ENCODE measurements at regions not wholly inside any gene's neighbourhood (a gene's known extent, or its start where the extent isn't known, plus 50 kb on each side); places are given as distances from the start of the nearest gene placed in this dataset.

GRCh38 chr15:62873203-62873602, 169.3 kb upstream of the TPM1 start:
- Histone ChIP-seq H4K20me1 (ENCODE audit: insufficient read depth, low read length) (no peaks in the 10 kb centered on the region), H3K79me2 (ENCODE audit: insufficient read depth, low read length) (no peaks in the 10 kb centered on the region), H3K4me2 (ENCODE audit: low read length) (no peak overlapping the region), H3K9me3 (ENCODE audit: insufficient read depth, low read depth, low read length) (no peaks in the 10 kb centered on the region), H3K4me3 (ENCODE audit: insufficient read depth, low read depth, low read length) (no peak overlapping the region), H2AFZ (ENCODE audit: low read depth, low read length) (no peak overlapping the region), H3K9ac (ENCODE audit: low read length) (no peak overlapping the region), H3K27me3 (ENCODE audit: insufficient read depth, low read length) (no peaks in the 10 kb centered on the region), H3K27ac (ENCODE audit: low read depth, low read length) (no peak overlapping the region), H3K36me3 (ENCODE audit: insufficient read depth, low read length) (no peaks in the 10 kb centered on the region), H3K4me1 (ENCODE audit: insufficient read depth, low read length) (peaks cover 6% of the 10 kb centered on the region)
- FAIRE-seq: no peak
- H3K27me3 Mint-ChIP-seq (ENCODE audit: low read depth, unreplicated experiment): no peaks in the 10 kb centered on the region
- no peak for DNase-seq (ENCODE audit: low read depth)
- no peak overlapping the region for H3K4me3 Mint-ChIP-seq (ENCODE audit: unreplicated experiment)
- H3K36me3 Mint-ChIP-seq (ENCODE audit: low read depth, unreplicated experiment): no peaks in the 10 kb centered on the region
- TF ChIP-seq EZH2 (IDR thresholded peaks at IDR 0.05; ENCODE audit: insufficient read depth, low read length) (no peak), CTCF (IDR thresholded peaks at IDR 0.05; ENCODE audit: insufficient read depth, low read depth, low read length) (no peak)
- H3K27ac Mint-ChIP-seq (ENCODE audit: unreplicated experiment): peak overlapping the region; percentile 89
- peaks cover 13% of the 10 kb centered on the region for H3K4me1 Mint-ChIP-seq (ENCODE audit: low read depth, unreplicated experiment)
- peaks cover 10% of the 10 kb centered on the region for H3K9me3 Mint-ChIP-seq (ENCODE audit: unreplicated experiment)

GRCh38 chr15:62874064-62874463, 168.5 kb upstream of the TPM1 start:
- H3K4me3 ChIP-seq (ENCODE audit: insufficient read depth, low read depth, low read length): no peak overlapping the region
- no peaks in the 10 kb centered on the region for H3K79me2 ChIP-seq (ENCODE audit: insufficient read depth, low read length)
- no peaks in the 10 kb centered on the region for H3K27me3 Mint-ChIP-seq (ENCODE audit: low read depth, unreplicated experiment)
- H3K9ac ChIP-seq (ENCODE audit: low read length): no peak overlapping the region
- H3K4me1 ChIP-seq (ENCODE audit: insufficient read depth, low read length): peaks cover 6% of the 10 kb centered on the region
- H3K4me2 ChIP-seq (ENCODE audit: low read length): no peak overlapping the region
- peaks cover 13% of the 10 kb centered on the region for H3K4me1 Mint-ChIP-seq (ENCODE audit: low read depth, unreplicated experiment)
- peaks cover 10% of the 10 kb centered on the region for H3K9me3 Mint-ChIP-seq (ENCODE audit: unreplicated experiment)
- no peak overlapping the region for H3K4me3 Mint-ChIP-seq (ENCODE audit: unreplicated experiment)
- no peak overlapping the region for H2AFZ ChIP-seq (ENCODE audit: low read depth, low read length)
- peak overlapping the region; percentile 89 for H3K27ac Mint-ChIP-seq (ENCODE audit: unreplicated experiment)
- H3K27me3 ChIP-seq (ENCODE audit: insufficient read depth, low read length): no peaks in the 10 kb centered on the region
- H3K9me3 ChIP-seq (ENCODE audit: insufficient read depth, low read depth, low read length): no peaks in the 10 kb centered on the region
- H3K36me3 ChIP-seq (ENCODE audit: insufficient read depth, low read length): no peaks in the 10 kb centered on the region
- H3K27ac ChIP-seq (ENCODE audit: low read depth, low read length): no peak overlapping the region
- TF ChIP-seq EZH2 (IDR thresholded peaks at IDR 0.05; ENCODE audit: insufficient read depth, low read length): no peak
- no peak for DNase-seq (ENCODE audit: low read depth)
- no peak for FAIRE-seq
- no peaks in the 10 kb centered on the region for H3K36me3 Mint-ChIP-seq (ENCODE audit: low read depth, unreplicated experiment)
- no peaks in the 10 kb centered on the region for H4K20me1 ChIP-seq (ENCODE audit: insufficient read depth, low read length)

GRCh38 chr15:62874959-62875625, 167.5 kb upstream of the TPM1 start:
- H2AFZ ChIP-seq (ENCODE audit: low read depth, low read length): no peak overlapping the region
- no peaks in the 10 kb centered on the region for H3K27me3 ChIP-seq (ENCODE audit: insufficient read depth, low read length)
- no peaks in the 10 kb centered on the region for H3K9me3 ChIP-seq (ENCODE audit: insufficient read depth, low read depth, low read length)
- no peak for TF ChIP-seq EZH2 (IDR thresholded peaks at IDR 0.05; ENCODE audit: insufficient read depth, low read length)
- H3K36me3 ChIP-seq (ENCODE audit: insufficient read depth, low read length): no peaks in the 10 kb centered on the region
- peaks cover 6% of the 10 kb centered on the region for H3K4me1 ChIP-seq (ENCODE audit: insufficient read depth, low read length)
- FAIRE-seq (no peak), DNase-seq (ENCODE audit: low read depth) (no peak)
- H3K4me2 ChIP-seq (ENCODE audit: low read length): no peak overlapping the region
- no peak overlapping the region for H3K4me3 ChIP-seq (ENCODE audit: insufficient read depth, low read depth, low read length)
- no peaks in the 10 kb centered on the region for H3K36me3 Mint-ChIP-seq (ENCODE audit: low read depth, unreplicated experiment)
- H3K79me2 ChIP-seq (ENCODE audit: insufficient read depth, low read length): no peaks in the 10 kb centered on the region
- no peak overlapping the region for H3K27ac ChIP-seq (ENCODE audit: low read depth, low read length)
- H3K27me3 Mint-ChIP-seq (ENCODE audit: low read depth, unreplicated experiment): no peaks in the 10 kb centered on the region
- H3K4me3 Mint-ChIP-seq (ENCODE audit: unreplicated experiment): no peak overlapping the region
- no peak overlapping the region for H3K9ac ChIP-seq (ENCODE audit: low read length)
- H4K20me1 ChIP-seq (ENCODE audit: insufficient read depth, low read length): no peaks in the 10 kb centered on the region
- no peak overlapping the region for H3K27ac Mint-ChIP-seq (ENCODE audit: unreplicated experiment)
- H3K4me1 Mint-ChIP-seq (ENCODE audit: low read depth, unreplicated experiment): peaks cover 22% of the 10 kb centered on the region
- H3K9me3 Mint-ChIP-seq (ENCODE audit: unreplicated experiment): peaks cover 14% of the 10 kb centered on the region
